ENCODE measurements at regions not wholly inside any gene's neighbourhood (a gene's known extent, or its start where the extent isn't known, plus 50 kb on each side); places are given as distances from the start of the nearest gene placed in this dataset.
"Not testable (repeated sequence)": the region's sequence is repeated elsewhere in the genome, so short reads cannot be mapped to it uniquely, and the experiment has no call there.

- Mint-ChIP-seq H3K27ac (no peak overlapping the region), H3K4me1 (ENCODE audit: low read depth) (no peaks in the 10 kb centered on the region), H3K27me3 (no peaks in the 10 kb centered on the region), H3K4me3 (ENCODE audit: low read depth) (no peak overlapping the region), H3K9me3 (ENCODE audit: low read depth) (no peaks in the 10 kb centered on the region), H3K36me3 (ENCODE audit: insufficient read depth) (no peaks in the 10 kb centered on the region)
- no peak for DNase-seq (ENCODE audit: low spot score, unreplicated experiment)
- TF ChIP-seq CTCF (IDR thresholded peaks at IDR 0.05; ENCODE audit: unreplicated experiment), result no peak
Measured at GRCh38 chr5:92552206-92553160, 1028.5 kb downstream of the NR2F1-AS1 start.

- Mint-ChIP-seq H3K27ac (no peak overlapping the region), H3K9me3 (ENCODE audit: low read depth) (no peaks in the 10 kb centered on the region), H3K27me3 (no peaks in the 10 kb centered on the region), H3K4me1 (ENCODE audit: low read depth) (no peaks in the 10 kb centered on the region), H3K36me3 (ENCODE audit: insufficient read depth) (no peaks in the 10 kb centered on the region), H3K4me3 (ENCODE audit: low read depth) (no peak overlapping the region)
- TF ChIP-seq CTCF (IDR thresholded peaks at IDR 0.05; ENCODE audit: unreplicated experiment), result no peak
- no peak for DNase-seq (ENCODE audit: low spot score, unreplicated experiment)
Measured at GRCh38 chr5:92548346-92548745, 1032.7 kb downstream of the NR2F1-AS1 start.

GRCh38 chr5:92544596-92544995 is 1036.4 kb downstream of the NR2F1-AS1 start:
- no peak overlapping the region for H3K4me3 Mint-ChIP-seq (ENCODE audit: low read depth)
- no peak for TF ChIP-seq CTCF (IDR thresholded peaks at IDR 0.05; ENCODE audit: unreplicated experiment)
- no peaks in the 10 kb centered on the region for H3K9me3 Mint-ChIP-seq (ENCODE audit: low read depth)

GRCh38 chr5:92544036-92544435 is 1037.0 kb downstream of the NR2F1-AS1 start:
- no peaks in the 10 kb centered on the region for H3K4me1 Mint-ChIP-seq (ENCODE audit: low read depth)
- H3K27ac Mint-ChIP-seq, result no peak overlapping the region
- H3K27me3 Mint-ChIP-seq, result no peaks in the 10 kb centered on the region
- DNase-seq (ENCODE audit: low spot score, unreplicated experiment), result no peak
- no peaks in the 10 kb centered on the region for H3K9me3 Mint-ChIP-seq (ENCODE audit: low read depth)
- no peaks in the 10 kb centered on the region for H3K36me3 Mint-ChIP-seq (ENCODE audit: insufficient read depth)
- no peak overlapping the region for H3K4me3 Mint-ChIP-seq (ENCODE audit: low read depth)
- TF ChIP-seq CTCF (IDR thresholded peaks at IDR 0.05; ENCODE audit: unreplicated experiment), result no peak

More at GRCh38 chr5:92544596-92544995, 1036.4 kb downstream of the NR2F1-AS1 start:
- no peaks in the 10 kb centered on the region for H3K36me3 Mint-ChIP-seq (ENCODE audit: insufficient read depth)
- no peaks in the 10 kb centered on the region for H3K27me3 Mint-ChIP-seq
- no peak overlapping the region for H3K27ac Mint-ChIP-seq
- H3K4me1 Mint-ChIP-seq (ENCODE audit: low read depth), result no peaks in the 10 kb centered on the region
- DNase-seq (ENCODE audit: low spot score, unreplicated experiment), result no peak

GRCh38 chr5:92543201-92543600 is 1037.8 kb downstream of the NR2F1-AS1 start:
- no peak overlapping the region for H3K27ac Mint-ChIP-seq
- no peak for DNase-seq (ENCODE audit: low spot score, unreplicated experiment)
- H3K4me3 Mint-ChIP-seq (ENCODE audit: low read depth), result no peak overlapping the region
- no peaks in the 10 kb centered on the region for H3K9me3 Mint-ChIP-seq (ENCODE audit: low read depth)
- H3K36me3 Mint-ChIP-seq (ENCODE audit: insufficient read depth), result no peaks in the 10 kb centered on the region
- no peak for TF ChIP-seq CTCF (IDR thresholded peaks at IDR 0.05; ENCODE audit: unreplicated experiment)
- H3K27me3 Mint-ChIP-seq, result no peaks in the 10 kb centered on the region
- H3K4me1 Mint-ChIP-seq (ENCODE audit: low read depth), result no peaks in the 10 kb centered on the region

GRCh38 chr5:92542017-92542416 is 1039.0 kb downstream of the NR2F1-AS1 start:
- H3K4me3 Mint-ChIP-seq (ENCODE audit: low read depth); H3K27me3 Mint-ChIP-seq; DNase-seq (ENCODE audit: low spot score, unreplicated experiment); H3K27ac Mint-ChIP-seq; H3K36me3 Mint-ChIP-seq (ENCODE audit: insufficient read depth); H3K4me1 Mint-ChIP-seq (ENCODE audit: low read depth); H3K9me3 Mint-ChIP-seq (ENCODE audit: low read depth): not testable (repeated sequence)
